PC-9 (cell line): ENCODE measurements at regions not wholly inside any gene's neighbourhood (a gene's known extent, or its start where the extent isn't known, plus 50 kb on each side); places are given as distances from the start of the nearest gene placed in this dataset.
"Not testable (repeated sequence)": the region's sequence is repeated elsewhere in the genome, so short reads cannot be mapped to it uniquely, and the experiment has no call there.

Experiments
- BruUV-seq: library from RNA; stranded (reverse); fragments of 400-500 nt; replicated peaks from 2 replicates; lab custom pipeline; 2021; lab: Mats Ljungman, UMichigan
- CTCF ChIA-PET: fragments of 300-600 bp; sonication (Branson Sonifier 250); formaldehyde crosslinking; loops from one replicate; lab custom pipeline; 2022; ENCODE audit warnings: antibody characterized with exemption; lab: Charles Lee
- POLR2A ChIA-PET: fragments of 300-600 bp; sonication (Branson Sonifier 250); formaldehyde crosslinking; loops from one replicate; lab custom pipeline; 2022; ENCODE audit warnings: antibody characterized with exemption; ENCODE audit not compliant: unreplicated experiment; lab: Charles Lee
- DNase-seq, 2 experiments: peaks; one replicate each; pipeline versions ENCODE4 v3.0.0 to v3.0.0-alpha.2; 2015 to 2022; ENCODE audit warnings: mixed read lengths in 1 of 2
- H2AFZ ChIP-seq: fragments of 200-600 bp; sonication (generic); 2 replicates; pipeline ENCODE4 v1.8.1; 2017; ENCODE audit warnings: antibody characterized with exemption
- H3F3A ChIP-seq: fragments of 200-600 bp; sonication (generic); 2 replicates; pipeline ENCODE4 v1.8.1; 2017; ENCODE audit warnings: antibody characterized with exemption, mild to moderate bottlenecking, low read depth; ENCODE audit not compliant: insufficient read depth
- H3K27ac ChIP-seq: fragments of 200-600 bp; sonication (generic); 2 replicates; pipeline ENCODE4 v1.6.1; 2016; ENCODE audit warnings: mixed run types
- H3K27me3 ChIP-seq: fragments of 200-600 bp; sonication (generic); 2 replicates; pipeline ENCODE4 v1.6.1; 2016; ENCODE audit warnings: low read depth, mixed run types; ENCODE audit not compliant: insufficient read depth
- H3K36me3 ChIP-seq: fragments of 200-600 bp; sonication (generic); 2 replicates; pipeline ENCODE4 v1.6.1; 2016; ENCODE audit warnings: low read depth, mixed run types
- H3K4me1 ChIP-seq: fragments of 200-600 bp; sonication (generic); replicated peaks from 2 replicates; pipeline ENCODE4 v1.6.1; 2016; ENCODE audit warnings: mixed run types; ENCODE audit not compliant: insufficient read depth
- H3K4me2 ChIP-seq: fragments of 200-600 bp; sonication (generic); 2 replicates; pipeline ENCODE4 v1.6.1; 2017; ENCODE audit warnings: mixed run types
- H3K4me3 ChIP-seq: fragments of 200-600 bp; sonication (generic); 2 replicates; pipeline ENCODE4 v1.6.1; 2016; ENCODE audit warnings: mixed run types
- H3K79me2 ChIP-seq: fragments of 200-600 bp; sonication (generic); 2 replicates; pipeline ENCODE4 v1.6.1; 2017; ENCODE audit warnings: low read depth, mixed run types
- H3K9me2 ChIP-seq: fragments of 200-600 bp; sonication (generic); 2 replicates; pipeline ENCODE4 v1.8.1; 2017; ENCODE audit warnings: mild to moderate bottlenecking; ENCODE audit not compliant: insufficient read depth
- H3K9me3 ChIP-seq: fragments of 200-600 bp; sonication (generic); 2 replicates; pipeline ENCODE4 v1.8.1; 2016; ENCODE audit warnings: low read depth; ENCODE audit not compliant: insufficient read depth
- H4K20me1 ChIP-seq: fragments of 200-600 bp; sonication (generic); 2 replicates; pipeline ENCODE4 v1.8.1; 2017; ENCODE audit not compliant: insufficient read depth
- EZH2 ChIP-seq: fragments of 200-600 bp; sonication (generic); IDR thresholded peaks from 2 replicates; pipeline ENCODE4 v1.8.0; 2017; ENCODE audit warnings: antibody characterized with exemption, low read depth
- intact Hi-C: fragments of 100-400 bp; cut with micrococcal nuclease; formaldehyde crosslinking; loops from one replicate; pipeline ENCODE4 v1.10.0; 2022; ENCODE audit not compliant: unreplicated experiment
- TF ChIP-seq, protein P1 (sequence below): fragments of 200-600 bp; sonication (generic); conservative IDR thresholded peaks from 2 replicates; pipeline ENCODE4 v1.6.1; 2017; ENCODE audit warnings: mixed run types, antibody characterized with exemption, mild to moderate bottlenecking, moderate library complexity

- no peaks in the 10 kb centered on the region for H3K79me2 ChIP-seq
- intact Hi-C loops = no loop called here
- H3K4me1 ChIP-seq = no peaks in the 10 kb centered on the region
- TF ChIP-seq EZH2 = no peak
- TF ChIP-seq, protein P1, sequence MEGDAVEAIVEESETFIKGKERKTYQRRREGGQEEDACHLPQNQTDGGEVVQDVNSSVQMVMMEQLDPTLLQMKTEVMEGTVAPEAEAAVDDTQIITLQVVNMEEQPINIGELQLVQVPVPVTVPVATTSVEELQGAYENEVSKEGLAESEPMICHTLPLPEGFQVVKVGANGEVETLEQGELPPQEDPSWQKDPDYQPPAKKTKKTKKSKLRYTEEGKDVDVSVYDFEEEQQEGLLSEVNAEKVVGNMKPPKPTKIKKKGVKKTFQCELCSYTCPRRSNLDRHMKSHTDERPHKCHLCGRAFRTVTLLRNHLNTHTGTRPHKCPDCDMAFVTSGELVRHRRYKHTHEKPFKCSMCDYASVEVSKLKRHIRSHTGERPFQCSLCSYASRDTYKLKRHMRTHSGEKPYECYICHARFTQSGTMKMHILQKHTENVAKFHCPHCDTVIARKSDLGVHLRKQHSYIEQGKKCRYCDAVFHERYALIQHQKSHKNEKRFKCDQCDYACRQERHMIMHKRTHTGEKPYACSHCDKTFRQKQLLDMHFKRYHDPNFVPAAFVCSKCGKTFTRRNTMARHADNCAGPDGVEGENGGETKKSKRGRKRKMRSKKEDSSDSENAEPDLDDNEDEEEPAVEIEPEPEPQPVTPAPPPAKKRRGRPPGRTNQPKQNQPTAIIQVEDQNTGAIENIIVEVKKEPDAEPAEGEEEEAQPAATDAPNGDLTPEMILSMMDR = no peak
- no TSS peak for BruUV-seq
- ChIA-PET POLR2A (no interaction called here), CTCF (no interaction called here)
- H2AFZ ChIP-seq = no peak overlapping the region
- no peaks in the 10 kb centered on the region for H3K27me3 ChIP-seq
- H3K36me3 ChIP-seq = no peaks in the 10 kb centered on the region
- no peaks in the 10 kb centered on the region for H4K20me1 ChIP-seq
- no peak overlapping the region for H3K27ac ChIP-seq
- no peaks in the 10 kb centered on the region for H3K9me2 ChIP-seq
- no peaks in the 10 kb centered on the region for H3F3A ChIP-seq
- no peak overlapping the region for H3K4me3 ChIP-seq
- DNase-seq = no peak
- H3K4me2 ChIP-seq = no peak overlapping the region
- no peaks in the 10 kb centered on the region for H3K9me3 ChIP-seq
Measured at GRCh38 chr6:69570106-69570505, 226.7 kb downstream of the LMBRD1 start.

DNA sequence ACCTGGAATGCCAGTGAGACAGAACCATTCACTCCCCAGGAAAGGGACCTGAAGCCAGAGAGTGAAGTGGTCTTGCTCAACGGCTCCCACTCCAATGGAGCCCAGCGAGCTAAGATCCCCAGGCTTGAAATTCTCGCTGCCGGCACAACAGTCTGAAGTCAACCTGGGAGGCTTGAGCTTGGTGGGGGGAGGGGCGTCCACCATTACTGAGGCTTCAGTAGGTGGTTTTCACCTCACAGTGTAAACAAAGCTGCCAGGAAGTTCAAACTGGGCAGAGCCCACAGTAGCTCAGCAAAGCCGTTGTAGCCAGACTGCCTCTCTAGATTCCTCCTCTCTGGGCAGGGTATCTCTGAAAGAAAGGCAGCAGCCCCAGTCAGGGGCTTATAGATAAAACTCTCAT, 236.2 kb downstream of the LMBRD1 start:
- BruUV-seq, DNase-seq, H3K4me3 ChIP-seq, POLR2A ChIA-PET, intact Hi-C loops, H3K36me3 ChIP-seq, H3K27me3 ChIP-seq, CTCF ChIA-PET, H3K4me1 ChIP-seq, H3K4me2 ChIP-seq, H3K79me2 ChIP-seq, H3F3A ChIP-seq, H3K9me2 ChIP-seq, H3K27ac ChIP-seq, H3K9me3 ChIP-seq, H2AFZ ChIP-seq, H4K20me1 ChIP-seq: not testable (repeated sequence)

GRCh38 chr6:69555088-69555638, 241.6 kb downstream of the LMBRD1 start:
- H2AFZ ChIP-seq = no peak overlapping the region
- no peaks in the 10 kb centered on the region for H3K9me3 ChIP-seq
- H3K79me2 ChIP-seq = no peaks in the 10 kb centered on the region
- TF ChIP-seq, protein P1 = no peak
- TF ChIP-seq EZH2 = no peak
- intact Hi-C loops = no loop called here
- H3K27ac ChIP-seq = no peak overlapping the region
- ChIA-PET POLR2A (no interaction called here), CTCF (no interaction called here)
- no peak for DNase-seq
- H3K27me3 ChIP-seq = no peaks in the 10 kb centered on the region
- H3K4me1 ChIP-seq = no peaks in the 10 kb centered on the region
- no peaks in the 10 kb centered on the region for H3K36me3 ChIP-seq
- BruUV-seq = no TSS peak
- no peak overlapping the region for H3K4me2 ChIP-seq
- peaks cover 5% of the 10 kb centered on the region; the same call in 1 of the 2 replicates for H3K9me2 ChIP-seq
- no peak overlapping the region for H3K4me3 ChIP-seq
- no peaks in the 10 kb centered on the region for H3F3A ChIP-seq
- H4K20me1 ChIP-seq = no peaks in the 10 kb centered on the region

DNA sequence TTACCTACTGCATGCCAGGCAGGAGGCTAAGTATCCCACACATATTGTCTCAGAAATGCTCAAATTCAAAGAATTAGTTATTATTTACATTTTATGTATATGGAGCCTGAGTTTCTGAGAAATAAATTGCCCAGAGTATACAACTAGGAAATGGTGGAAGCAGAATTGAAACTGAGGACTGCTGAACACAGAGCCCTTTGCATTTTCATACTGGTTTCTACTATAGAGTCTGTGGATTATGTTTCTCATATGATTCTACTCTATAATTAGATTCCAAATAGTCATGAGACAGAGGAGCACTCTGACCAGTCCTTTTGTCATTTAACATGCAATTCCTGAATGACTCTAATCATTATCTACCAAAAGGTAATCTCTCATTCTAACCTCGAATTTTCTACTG, 254.3 kb downstream of the LMBRD1 start:
- Histone ChIP-seq H3K4me3 (no peak overlapping the region), H3K4me1 (no peaks in the 10 kb centered on the region), H3K4me2 (no peak overlapping the region), H3K9me3 (no peaks in the 10 kb centered on the region), H3K79me2 (no peaks in the 10 kb centered on the region), H3F3A (no peaks in the 10 kb centered on the region), H2AFZ (no peak overlapping the region), H3K27me3 (peaks cover 5% of the 10 kb centered on the region; the same call in 1 of the 2 replicates), H3K36me3 (no peaks in the 10 kb centered on the region), H3K9me2 (no peaks in the 10 kb centered on the region), H3K27ac (no peak overlapping the region), H4K20me1 (no peaks in the 10 kb centered on the region)
- ChIA-PET POLR2A (no interaction called here), CTCF (no interaction called here)
- no TSS peak for BruUV-seq
- DNase-seq = no peak
- intact Hi-C loops = no loop called here
- TF ChIP-seq EZH2 = no peak
- TF ChIP-seq, protein P1 = no peak
